Neural cell (in vitro differentiated cells): ENCODE measurements at regions not wholly inside any gene's neighbourhood (a gene's known extent, or its start where the extent isn't known, plus 50 kb on each side); places are given as distances from the start of the nearest gene placed in this dataset.

Experiments used
- EP300 ChIP-seq: fragments of 450-650 bp; conservative IDR thresholded peaks from 2 replicates; pipeline ENCODE4 v1.6.1; 2014; ENCODE audit warnings: antibody characterized with exemption, mild to moderate bottlenecking, moderate library complexity; ENCODE audit not compliant: poor library complexity, severe bottlenecking
- POLR2AphosphoS5 ChIP-seq: IDR thresholded peaks from 2 replicates; pipeline ENCODE4 v1.6.1; 2012
- TAF1 ChIP-seq: IDR thresholded peaks from 2 replicates; pipeline ENCODE4 v1.6.1; 2012; ENCODE audit warnings: low read depth
- TF ChIP-seq, protein P1 (sequence below): IDR thresholded peaks from 2 replicates; pipeline ENCODE4 v1.6.1; 2012; ENCODE audit warnings: borderline replicate concordance
- TF ChIP-seq, protein P2 (sequence below): fragments of 450-650 bp; IDR thresholded peaks from 2 replicates; pipeline ENCODE4 v1.5.1; 2014; ENCODE audit warnings: antibody characterized with exemption, mild to moderate bottlenecking, moderate library complexity; ENCODE audit not compliant: poor library complexity, severe bottlenecking

DNA sequence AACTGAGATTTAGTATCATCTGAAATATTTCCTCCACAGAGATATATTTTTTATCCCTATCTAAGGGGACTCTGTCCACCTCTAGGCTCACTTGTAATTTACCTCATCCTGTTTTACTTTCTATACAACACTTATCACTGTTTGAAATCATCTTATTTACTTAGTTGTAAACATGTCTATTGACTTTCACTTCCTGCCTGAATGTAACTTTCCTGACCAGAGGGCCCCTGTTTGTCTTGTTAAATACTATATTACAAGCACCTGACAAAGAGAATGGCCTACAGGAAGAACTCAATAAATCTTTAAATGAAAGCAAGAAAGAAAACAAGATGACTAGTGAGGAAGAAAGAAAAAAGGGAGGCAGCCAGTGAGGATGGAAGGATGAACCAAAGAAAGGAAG, 1727.5 kb downstream of the LRRC4C start:
- TF ChIP-seq, protein P1, sequence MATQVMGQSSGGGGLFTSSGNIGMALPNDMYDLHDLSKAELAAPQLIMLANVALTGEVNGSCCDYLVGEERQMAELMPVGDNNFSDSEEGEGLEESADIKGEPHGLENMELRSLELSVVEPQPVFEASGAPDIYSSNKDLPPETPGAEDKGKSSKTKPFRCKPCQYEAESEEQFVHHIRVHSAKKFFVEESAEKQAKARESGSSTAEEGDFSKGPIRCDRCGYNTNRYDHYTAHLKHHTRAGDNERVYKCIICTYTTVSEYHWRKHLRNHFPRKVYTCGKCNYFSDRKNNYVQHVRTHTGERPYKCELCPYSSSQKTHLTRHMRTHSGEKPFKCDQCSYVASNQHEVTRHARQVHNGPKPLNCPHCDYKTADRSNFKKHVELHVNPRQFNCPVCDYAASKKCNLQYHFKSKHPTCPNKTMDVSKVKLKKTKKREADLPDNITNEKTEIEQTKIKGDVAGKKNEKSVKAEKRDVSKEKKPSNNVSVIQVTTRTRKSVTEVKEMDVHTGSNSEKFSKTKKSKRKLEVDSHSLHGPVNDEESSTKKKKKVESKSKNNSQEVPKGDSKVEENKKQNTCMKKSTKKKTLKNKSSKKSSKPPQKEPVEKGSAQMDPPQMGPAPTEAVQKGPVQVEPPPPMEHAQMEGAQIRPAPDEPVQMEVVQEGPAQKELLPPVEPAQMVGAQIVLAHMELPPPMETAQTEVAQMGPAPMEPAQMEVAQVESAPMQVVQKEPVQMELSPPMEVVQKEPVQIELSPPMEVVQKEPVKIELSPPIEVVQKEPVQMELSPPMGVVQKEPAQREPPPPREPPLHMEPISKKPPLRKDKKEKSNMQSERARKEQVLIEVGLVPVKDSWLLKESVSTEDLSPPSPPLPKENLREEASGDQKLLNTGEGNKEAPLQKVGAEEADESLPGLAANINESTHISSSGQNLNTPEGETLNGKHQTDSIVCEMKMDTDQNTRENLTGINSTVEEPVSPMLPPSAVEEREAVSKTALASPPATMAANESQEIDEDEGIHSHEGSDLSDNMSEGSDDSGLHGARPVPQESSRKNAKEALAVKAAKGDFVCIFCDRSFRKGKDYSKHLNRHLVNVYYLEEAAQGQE, result no peak
- TF ChIP-seq, protein P2, sequence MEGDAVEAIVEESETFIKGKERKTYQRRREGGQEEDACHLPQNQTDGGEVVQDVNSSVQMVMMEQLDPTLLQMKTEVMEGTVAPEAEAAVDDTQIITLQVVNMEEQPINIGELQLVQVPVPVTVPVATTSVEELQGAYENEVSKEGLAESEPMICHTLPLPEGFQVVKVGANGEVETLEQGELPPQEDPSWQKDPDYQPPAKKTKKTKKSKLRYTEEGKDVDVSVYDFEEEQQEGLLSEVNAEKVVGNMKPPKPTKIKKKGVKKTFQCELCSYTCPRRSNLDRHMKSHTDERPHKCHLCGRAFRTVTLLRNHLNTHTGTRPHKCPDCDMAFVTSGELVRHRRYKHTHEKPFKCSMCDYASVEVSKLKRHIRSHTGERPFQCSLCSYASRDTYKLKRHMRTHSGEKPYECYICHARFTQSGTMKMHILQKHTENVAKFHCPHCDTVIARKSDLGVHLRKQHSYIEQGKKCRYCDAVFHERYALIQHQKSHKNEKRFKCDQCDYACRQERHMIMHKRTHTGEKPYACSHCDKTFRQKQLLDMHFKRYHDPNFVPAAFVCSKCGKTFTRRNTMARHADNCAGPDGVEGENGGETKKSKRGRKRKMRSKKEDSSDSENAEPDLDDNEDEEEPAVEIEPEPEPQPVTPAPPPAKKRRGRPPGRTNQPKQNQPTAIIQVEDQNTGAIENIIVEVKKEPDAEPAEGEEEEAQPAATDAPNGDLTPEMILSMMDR, result no peak
- TF ChIP-seq POLR2AphosphoS5 (no peak), TAF1 (no peak), EP300 (no peak)
